NB4 (cell line): ENCODE measurements at regions not wholly inside any gene's neighbourhood (a gene's known extent, or its start where the extent isn't known, plus 50 kb on each side); places are given as distances from the start of the nearest gene placed in this dataset.

ENCODE experiments used
- DNase-seq: peaks from one replicate; pipeline ENCODE4 v3.0.0; 2010; ENCODE audit warnings: low read depth
- H3K4me3 ChIP-seq: one replicate; pipeline ENCODE4 v1.5.1; 2011; ENCODE audit warnings: mild to moderate bottlenecking, low read depth, low read length, moderate library complexity
- MAX ChIP-seq: IDR thresholded peaks from 2 replicates; pipeline ENCODE4 v1.6.1; 2011; ENCODE audit warnings: low read depth, low read length
- MYC ChIP-seq: IDR thresholded peaks from 2 replicates; pipeline ENCODE4 v1.6.1; 2011; ENCODE audit warnings: low read depth, low read length
- POLR2A ChIP-seq: IDR thresholded peaks from 2 replicates; pipeline ENCODE4 v1.6.1; 2011; ENCODE audit warnings: mild to moderate bottlenecking; ENCODE audit not compliant: insufficient read length; ENCODE audit errors: extremely low read depth
- TF ChIP-seq, protein P1 (sequence below): IDR thresholded peaks from one replicate; pipeline ENCODE4 v1.5.1; 2012; ENCODE audit warnings: low read depth, low read length

- H3K4me3 ChIP-seq: no peak overlapping the region
- DNase-seq: peak; percentile 13
- TF ChIP-seq POLR2A (no peak), MYC (no peak), MAX (no peak)
- TF ChIP-seq, protein P1, sequence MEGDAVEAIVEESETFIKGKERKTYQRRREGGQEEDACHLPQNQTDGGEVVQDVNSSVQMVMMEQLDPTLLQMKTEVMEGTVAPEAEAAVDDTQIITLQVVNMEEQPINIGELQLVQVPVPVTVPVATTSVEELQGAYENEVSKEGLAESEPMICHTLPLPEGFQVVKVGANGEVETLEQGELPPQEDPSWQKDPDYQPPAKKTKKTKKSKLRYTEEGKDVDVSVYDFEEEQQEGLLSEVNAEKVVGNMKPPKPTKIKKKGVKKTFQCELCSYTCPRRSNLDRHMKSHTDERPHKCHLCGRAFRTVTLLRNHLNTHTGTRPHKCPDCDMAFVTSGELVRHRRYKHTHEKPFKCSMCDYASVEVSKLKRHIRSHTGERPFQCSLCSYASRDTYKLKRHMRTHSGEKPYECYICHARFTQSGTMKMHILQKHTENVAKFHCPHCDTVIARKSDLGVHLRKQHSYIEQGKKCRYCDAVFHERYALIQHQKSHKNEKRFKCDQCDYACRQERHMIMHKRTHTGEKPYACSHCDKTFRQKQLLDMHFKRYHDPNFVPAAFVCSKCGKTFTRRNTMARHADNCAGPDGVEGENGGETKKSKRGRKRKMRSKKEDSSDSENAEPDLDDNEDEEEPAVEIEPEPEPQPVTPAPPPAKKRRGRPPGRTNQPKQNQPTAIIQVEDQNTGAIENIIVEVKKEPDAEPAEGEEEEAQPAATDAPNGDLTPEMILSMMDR: no peak
Observed at GRCh38 chr7:25844102-25844870, 307.7 kb upstream of the NFE2L3 start.

DNA sequence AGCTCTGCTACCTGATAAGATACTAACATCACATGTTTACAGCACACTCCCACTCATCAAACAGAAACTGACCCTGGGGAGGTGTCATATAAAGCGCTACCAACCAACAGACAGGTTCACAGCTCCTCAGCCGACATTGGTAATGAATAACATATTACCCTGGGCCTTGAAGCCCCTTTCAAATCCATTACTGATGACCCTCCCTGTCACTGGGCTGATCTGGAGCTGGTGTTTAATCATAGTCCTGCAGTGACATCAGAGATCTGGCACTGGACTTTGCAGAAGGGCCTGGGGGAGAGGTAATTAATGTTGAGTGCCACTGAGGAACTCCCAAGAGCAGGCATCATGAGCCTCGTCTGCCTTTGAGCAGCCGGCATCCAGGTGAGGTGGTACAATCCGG, 306.5 kb upstream of the NFE2L3 start:
- H3K4me3 ChIP-seq: no peak overlapping the region
- no peak for DNase-seq
- TF ChIP-seq POLR2A (no peak), MAX (no peak), MYC (no peak)
- TF ChIP-seq, protein P1: no peak

DNA sequence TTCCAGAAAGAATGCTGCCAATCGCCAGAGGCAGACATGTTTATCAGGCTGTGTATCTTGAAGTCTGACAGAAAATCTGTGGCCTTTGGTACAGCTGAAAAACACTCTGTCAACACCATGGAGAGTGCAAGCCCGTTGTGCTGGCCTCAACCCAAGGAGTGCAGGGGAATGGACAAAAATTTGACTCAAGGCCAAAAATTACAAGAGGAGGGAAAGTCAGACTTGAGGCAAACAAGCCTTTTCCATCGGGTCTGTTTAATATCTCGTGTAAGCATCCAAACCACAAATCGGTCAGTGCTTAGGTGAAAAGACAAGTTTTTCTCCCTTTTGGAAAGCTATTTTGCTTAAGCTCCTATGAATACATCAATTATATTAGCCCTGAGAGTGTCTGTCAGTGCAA, 305.3 kb upstream of the NFE2L3 start:
- no peak for TF ChIP-seq MYC
- no peak for TF ChIP-seq POLR2A
- no peak for TF ChIP-seq MAX
- TF ChIP-seq, protein P1: no peak
- DNase-seq: no peak
- no peak overlapping the region for H3K4me3 ChIP-seq

GRCh38 chr7:25847336-25848070, 304.5 kb upstream of the NFE2L3 start:
- DNase-seq: no peak
- no peak for TF ChIP-seq MAX
- no peak overlapping the region for H3K4me3 ChIP-seq

- TF ChIP-seq MAX: peak; percentile 54
- TF ChIP-seq, protein P1: no peak
- H3K4me3 ChIP-seq: no peak overlapping the region
- DNase-seq: peak; percentile 78
Observed at GRCh38 chr7:25849500-25850184, 302.4 kb upstream of the NFE2L3 start.

- H3K4me3 ChIP-seq: no peak overlapping the region
- no peak for TF ChIP-seq MYC
- no peak for DNase-seq
Observed at GRCh38 chr7:25850216-25850615, 301.8 kb upstream of the NFE2L3 start.
